ENCODE measurements at regions not wholly inside any gene's neighbourhood (a gene's known extent, or its start where the extent isn't known, plus 50 kb on each side); places are given as distances from the start of the nearest gene placed in this dataset.
"Not testable (repeated sequence)": the region's sequence is repeated elsewhere in the genome, so short reads cannot be mapped to it uniquely, and the experiment has no call there.

DNA sequence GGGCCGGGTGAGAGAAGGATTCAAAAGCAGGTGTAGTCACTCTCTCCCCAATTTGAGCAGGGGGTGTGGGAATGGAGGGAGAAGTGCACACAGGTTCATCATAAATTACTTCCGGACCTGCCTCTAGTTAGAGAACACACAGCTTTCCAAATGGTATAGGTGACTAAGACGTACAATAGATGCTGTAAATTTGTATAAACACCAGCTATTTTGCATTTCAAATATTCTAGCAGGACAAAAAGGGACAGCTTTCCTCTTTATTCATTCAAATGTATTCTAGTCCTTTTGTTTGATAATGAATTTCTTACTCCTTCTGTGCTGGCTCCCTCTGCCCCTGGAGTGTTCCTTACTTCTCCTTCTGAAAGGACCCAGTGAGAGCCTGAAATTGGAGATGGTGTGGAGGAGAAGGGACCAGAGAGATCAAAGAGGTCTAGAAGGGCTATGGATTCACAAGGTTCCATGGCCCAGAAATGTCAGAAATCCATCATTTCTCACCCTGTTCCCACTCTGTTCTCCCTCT lies 53.2 kb upstream of the SH3BP4 start:
- no peak for DNase-seq (ENCODE audit: low spot score)

GRCh38 chr2:234888442-234888841 lies 63.4 kb upstream of the SH3BP4 start:
- DNase-seq (ENCODE audit: low spot score), result not testable (repeated sequence)

DNA sequence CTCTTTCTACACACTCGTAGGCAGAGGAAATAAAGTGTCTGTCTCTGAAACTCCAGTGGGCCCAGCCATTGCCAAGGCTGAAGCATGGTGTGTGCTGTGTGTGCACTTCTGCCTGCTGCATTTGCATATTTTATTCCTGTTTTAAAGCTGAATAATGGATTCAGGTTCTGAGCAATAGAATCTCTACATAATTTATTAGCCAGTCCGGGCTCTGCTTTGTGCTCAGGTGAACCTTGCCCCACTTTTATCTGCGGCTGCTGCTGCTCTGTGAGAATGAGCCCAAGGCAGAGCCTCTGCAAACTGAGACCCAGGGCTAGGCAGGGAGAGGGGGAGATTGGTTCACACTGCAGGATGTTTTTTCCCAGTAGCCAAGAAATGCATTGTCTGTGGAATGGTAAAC lies 64.6 kb upstream of the SH3BP4 start:
- DNase-seq (ENCODE audit: low spot score), result no peak

GRCh38 chr2:234885886-234886285 lies 65.9 kb upstream of the SH3BP4 start:
- DNase-seq (ENCODE audit: low spot score), result no peak

GRCh38 chr2:234885118-234885517 lies 66.7 kb upstream of the SH3BP4 start:
- no peak for DNase-seq (ENCODE audit: low spot score)

DNA sequence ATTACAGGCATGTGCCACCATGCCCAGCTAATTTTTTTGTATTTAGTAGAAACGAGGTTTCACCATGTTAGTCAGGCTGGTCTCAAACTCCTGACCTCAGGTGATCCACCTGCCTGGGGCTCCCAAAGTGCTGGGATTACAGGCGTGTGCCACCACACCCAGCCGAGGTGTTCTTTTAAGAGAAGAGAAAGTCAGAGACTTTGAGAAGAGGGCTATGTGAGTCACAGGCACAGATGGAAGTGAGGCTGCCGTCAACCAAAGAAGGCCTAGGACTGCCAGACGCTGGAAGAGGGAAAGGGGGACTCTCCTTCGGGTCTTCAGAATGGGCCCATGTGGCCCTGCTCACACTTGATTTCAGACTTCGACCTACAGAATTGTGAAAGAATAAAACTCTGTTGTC lies 67.2 kb upstream of the SH3BP4 start:
- no peak for DNase-seq (ENCODE audit: low spot score)

- DNase-seq (ENCODE audit: low spot score), result peak; percentile 85
Measured at GRCh38 chr2:234881413-234882241, 70.2 kb upstream of the SH3BP4 start.

- peak; percentile 55 for DNase-seq (ENCODE audit: low spot score)
Measured at GRCh38 chr2:234880551-234881211, 71.1 kb upstream of the SH3BP4 start.

DNA sequence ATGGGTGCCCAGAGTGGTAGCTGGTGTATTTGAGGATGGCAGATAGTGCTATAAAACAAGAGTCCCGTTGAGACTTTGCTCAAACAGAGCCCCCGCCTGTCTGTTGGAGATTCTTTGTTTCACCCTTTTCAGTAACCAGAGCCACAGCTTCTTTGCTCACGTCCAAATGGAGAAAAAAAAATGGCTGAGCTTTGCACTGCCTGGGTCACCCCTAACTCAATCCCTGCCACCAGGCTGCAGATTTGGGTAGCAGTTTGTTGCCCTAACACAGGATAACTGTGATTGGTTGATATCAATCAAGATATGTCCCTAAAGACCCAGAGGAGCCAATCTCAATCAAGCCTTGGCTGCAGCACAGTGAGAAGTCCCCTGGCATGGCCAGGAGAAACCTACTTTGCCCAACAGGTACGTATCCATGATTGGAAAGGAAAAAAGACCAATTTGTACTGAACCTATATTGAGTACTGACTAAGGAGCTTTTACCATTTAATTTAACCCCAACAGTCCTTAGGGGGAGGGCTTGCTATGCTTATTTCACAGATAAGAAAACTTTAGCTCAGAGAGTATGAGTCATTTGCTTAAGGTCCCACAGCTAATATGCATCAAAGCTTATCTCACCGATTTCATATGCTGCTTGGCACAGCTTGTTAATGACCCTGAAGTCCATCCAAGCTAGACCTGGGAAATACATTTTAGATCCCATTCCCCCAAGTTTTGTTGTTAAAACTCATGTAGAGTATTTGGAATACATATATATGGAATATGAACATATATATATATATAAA lies 72.0 kb upstream of the SH3BP4 start:
- peak; percentile 36 for DNase-seq (ENCODE audit: low spot score)

DNA sequence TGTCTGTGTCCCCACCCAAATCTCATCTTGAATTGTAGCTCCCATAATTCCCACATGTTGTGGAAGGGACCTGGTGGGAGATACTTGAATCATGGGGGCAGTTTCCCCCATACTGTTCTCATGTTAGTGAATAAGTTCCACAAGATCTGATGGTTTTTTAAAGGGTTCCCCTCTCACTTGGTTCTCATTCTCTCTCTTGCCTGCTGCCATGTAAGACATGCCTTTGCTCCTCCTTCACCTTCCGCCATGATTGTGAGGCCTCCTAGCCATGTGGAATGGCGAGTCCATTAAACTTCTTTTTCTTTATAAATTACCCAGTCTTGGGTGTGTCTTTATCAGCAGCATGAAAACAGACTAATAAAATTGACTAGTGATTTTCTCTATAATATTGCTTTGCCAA lies 75.2 kb upstream of the SH3BP4 start:
- DNase-seq (ENCODE audit: low spot score), result not testable (repeated sequence)

GRCh38 chr2:234874347-234875046 lies 77.3 kb upstream of the SH3BP4 start:
- no peak for DNase-seq (ENCODE audit: low spot score)

DNA sequence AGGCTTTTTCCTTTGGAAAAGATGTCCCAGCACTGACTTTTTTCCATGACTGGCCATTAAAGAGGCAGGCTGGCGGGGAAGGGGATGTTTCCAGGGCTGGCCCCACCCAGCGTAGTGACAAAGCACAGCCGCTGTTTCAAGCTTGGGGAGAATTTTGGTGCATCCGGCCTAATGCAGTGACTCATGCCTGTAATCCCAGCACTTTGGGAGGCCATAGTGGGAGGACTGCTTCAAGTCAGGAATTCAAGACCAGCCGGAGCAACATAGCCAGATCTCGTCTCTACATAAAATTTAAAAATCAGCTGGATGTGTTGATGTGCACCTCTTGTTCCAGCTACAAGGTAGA lies 78.0 kb upstream of the SH3BP4 start:
- no peak for DNase-seq (ENCODE audit: low spot score)

GRCh38 chr2:234873103-234873827 lies 78.6 kb upstream of the SH3BP4 start:
- DNase-seq (ENCODE audit: low spot score), result no peak

DNA sequence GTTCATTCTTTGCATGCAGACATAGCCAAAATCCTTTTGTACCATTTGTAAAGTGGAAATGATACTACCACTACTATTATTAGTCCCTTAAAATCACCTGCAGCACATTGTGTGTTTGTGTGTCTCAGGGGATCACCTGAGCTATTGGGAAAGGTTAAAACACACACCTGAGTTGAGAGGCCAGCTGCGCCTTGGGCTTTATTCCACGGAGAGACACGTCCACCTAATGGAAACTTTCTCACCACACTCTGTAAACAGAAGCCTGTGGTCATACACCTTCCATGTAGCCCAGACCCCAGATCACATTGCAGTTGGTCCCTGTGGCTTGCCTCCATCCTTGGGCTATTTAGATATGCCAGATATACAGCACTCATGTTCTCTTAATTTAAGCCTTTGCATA lies 81.8 kb upstream of the SH3BP4 start:
- DNase-seq (ENCODE audit: low spot score), result no peak

DNA sequence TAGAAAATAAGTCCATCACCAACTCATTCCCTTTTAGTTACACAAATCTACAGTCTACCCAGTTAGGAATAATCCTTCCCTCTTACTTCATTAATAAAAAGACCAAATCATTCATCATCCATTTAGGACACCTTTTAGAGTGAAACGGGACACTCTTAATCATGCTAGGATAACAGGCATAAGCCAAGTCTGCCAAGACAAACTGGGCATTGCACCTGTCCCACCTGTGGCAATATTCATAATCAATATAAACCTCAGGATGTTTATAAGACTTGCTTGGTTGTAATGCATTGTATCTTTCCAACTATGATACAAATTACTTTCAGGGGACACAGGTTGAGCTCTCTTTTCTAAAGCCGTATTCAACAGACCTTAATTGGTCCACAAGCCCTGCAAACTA lies 82.7 kb upstream of the SH3BP4 start:
- DNase-seq (ENCODE audit: low spot score), result no peak

GRCh38 chr2:234867882-234868285 lies 83.9 kb upstream of the SH3BP4 start:
- DNase-seq (ENCODE audit: low spot score), result no peak

- DNase-seq (ENCODE audit: low spot score), result no peak
Measured at GRCh38 chr2:234865586-234865985, 86.2 kb upstream of the SH3BP4 start.

DNA sequence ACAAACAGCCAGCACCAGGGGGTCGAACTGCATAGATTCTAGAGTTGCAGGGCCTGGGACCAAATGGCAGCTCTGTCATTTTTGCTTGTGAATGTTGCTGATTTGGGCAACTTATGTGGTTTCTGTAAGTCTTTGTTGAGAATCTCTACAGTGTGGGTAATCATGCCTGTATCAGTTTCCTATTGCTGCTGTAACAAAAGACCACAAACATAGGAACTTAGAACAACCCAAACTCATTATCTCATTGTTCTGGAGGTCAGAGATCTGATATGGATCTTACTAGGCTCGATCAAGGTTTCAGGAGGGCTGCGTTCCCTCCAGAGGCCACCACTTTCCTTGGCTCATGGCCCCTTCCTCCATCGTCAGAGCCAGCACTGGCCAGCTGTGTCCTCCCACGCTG lies 86.8 kb upstream of the SH3BP4 start:
- no peak for DNase-seq (ENCODE audit: low spot score)

GRCh38 chr2:234864506-234864905 lies 87.3 kb upstream of the SH3BP4 start:
- DNase-seq (ENCODE audit: low spot score), result no peak

DNA sequence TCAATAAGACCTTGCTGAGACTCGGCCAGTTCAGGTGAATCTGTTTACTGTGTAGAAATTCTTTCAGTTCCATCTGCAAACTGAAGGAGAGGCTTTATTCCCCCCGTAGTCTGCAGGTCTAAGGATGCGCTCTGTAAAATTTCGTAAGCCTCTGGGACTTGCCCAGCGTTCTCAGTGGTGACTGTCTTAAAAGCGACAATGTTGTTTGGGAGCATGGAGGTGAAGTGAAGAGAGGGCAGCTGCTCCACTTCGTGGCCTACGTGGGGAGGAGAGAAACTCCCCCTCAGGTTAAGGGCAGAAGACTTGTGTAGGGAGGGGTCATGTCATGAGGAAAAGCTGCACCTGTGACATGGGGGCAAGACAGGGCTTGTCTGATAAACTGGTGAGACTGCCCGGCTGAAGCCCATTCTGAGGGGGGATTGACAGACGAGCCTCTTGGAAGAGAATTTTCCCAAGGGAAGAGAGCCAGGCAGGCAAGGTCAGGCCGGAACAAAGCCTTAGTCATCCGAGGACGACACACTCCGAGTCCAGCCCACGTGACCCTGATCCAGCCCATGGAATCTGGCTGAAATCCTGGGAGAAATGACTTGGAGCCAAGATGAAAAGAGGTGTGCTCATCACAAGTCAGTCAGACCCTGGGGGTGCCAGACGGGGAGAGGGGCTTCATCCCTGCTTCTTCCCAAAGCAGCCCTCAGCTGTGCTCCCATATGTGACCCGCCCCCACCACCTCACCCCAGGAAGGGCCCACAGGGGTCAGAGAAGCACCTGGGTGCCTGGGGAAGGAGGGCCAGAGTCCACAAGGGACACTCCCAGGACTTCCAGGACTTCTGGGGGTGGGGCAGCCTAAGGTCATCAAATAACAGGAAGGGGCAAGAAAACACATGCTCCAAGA lies 88.5 kb upstream of the SH3BP4 start:
- no peak for DNase-seq (ENCODE audit: low spot score)

Data from HT-29 (cell line).